ENCODE measurements at regions not wholly inside any gene's neighbourhood (a gene's known extent, or its start where the extent isn't known, plus 50 kb on each side); places are given as distances from the start of the nearest gene placed in this dataset.
"Not testable (repeated sequence)": the region's sequence is repeated elsewhere in the genome, so short reads cannot be mapped to it uniquely, and the experiment has no call there.

DNA sequence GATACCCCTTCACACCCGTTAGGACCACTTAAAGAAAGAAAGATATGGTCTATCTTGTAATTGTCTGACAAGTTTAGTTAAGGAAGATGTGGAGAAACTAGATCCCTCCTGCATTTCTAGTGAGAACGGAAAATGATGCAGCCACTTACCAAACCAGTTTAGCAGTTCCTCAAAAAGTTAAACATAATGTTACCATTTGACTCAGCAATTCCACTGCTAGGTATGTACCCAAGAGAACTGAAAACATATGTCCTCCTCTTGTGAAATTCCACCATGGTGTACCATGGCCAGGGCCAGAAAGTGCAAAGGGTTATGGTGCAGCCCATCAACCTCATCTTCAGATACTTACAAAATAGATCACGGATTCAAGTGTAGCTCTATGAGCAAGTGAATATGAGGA is 79.0 kb upstream of the ID2 start (continued):
- TF ChIP-seq, protein P1, sequence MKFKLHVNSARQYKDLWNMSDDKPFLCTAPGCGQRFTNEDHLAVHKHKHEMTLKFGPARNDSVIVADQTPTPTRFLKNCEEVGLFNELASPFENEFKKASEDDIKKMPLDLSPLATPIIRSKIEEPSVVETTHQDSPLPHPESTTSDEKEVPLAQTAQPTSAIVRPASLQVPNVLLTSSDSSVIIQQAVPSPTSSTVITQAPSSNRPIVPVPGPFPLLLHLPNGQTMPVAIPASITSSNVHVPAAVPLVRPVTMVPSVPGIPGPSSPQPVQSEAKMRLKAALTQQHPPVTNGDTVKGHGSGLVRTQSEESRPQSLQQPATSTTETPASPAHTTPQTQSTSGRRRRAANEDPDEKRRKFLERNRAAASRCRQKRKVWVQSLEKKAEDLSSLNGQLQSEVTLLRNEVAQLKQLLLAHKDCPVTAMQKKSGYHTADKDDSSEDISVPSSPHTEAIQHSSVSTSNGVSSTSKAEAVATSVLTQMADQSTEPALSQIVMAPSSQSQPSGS (tag by site-specific recombination; IDR thresholded peaks at IDR 0.05; ENCODE audit: low read depth) = no peak
- TF ChIP-seq ZNF791 (tag by site-specific recombination; IDR thresholded peaks at IDR 0.05) = no peak
- no peak for TF ChIP-seq ZNF398 (tag by site-specific recombination; IDR thresholded peaks at IDR 0.05)
- no peak for TF ChIP-seq ZNF692 (tag by site-specific recombination; IDR thresholded peaks at IDR 0.05)
- TF ChIP-seq ZNF768 (tag by site-specific recombination; IDR thresholded peaks at IDR 0.05) = no peak
- TF ChIP-seq, protein P2, sequence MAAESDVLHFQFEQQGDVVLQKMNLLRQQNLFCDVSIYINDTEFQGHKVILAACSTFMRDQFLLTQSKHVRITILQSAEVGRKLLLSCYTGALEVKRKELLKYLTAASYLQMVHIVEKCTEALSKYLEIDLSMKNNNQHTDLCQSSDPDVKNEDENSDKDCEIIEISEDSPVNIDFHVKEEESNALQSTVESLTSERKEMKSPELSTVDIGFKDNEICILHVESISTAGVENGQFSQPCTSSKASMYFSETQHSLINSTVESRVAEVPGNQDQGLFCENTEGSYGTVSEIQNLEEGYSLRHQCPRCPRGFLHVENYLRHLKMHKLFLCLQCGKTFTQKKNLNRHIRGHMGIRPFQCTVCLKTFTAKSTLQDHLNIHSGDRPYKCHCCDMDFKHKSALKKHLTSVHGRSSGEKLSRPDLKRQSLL (tag by site-specific recombination; IDR thresholded peaks at IDR 0.05) = no peak

DNA sequence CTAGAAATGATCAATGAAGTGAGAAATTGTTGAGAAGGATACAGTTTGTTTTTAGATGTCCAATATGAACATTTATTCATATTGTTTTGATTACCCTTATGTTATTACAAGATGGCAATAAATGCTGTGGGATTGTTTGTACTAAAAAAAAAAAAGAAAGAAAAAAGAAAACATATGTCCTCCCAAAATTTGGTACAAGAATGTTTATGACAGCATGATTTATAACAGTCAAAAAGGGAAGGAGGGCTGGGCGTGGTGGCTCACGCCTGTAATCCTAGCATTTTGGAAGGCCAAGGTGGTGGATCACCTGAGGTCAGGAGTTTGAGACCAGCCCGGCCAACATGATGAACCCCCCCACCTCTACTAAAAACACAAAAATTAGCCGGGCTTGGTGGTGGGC is 78.5 kb upstream of the ID2 start:
- H3K27ac ChIP-seq (ENCODE audit: extremely low read depth, low read depth, low read length); H3K36me3 ChIP-seq (ENCODE audit: control insufficient read depth in 2 of 2, insufficient read depth in 1 of 2, low read length in 2 of 2); H3K4me1 ChIP-seq (ENCODE audit: control insufficient read depth, insufficient read depth, low read length); H3K4me3 ChIP-seq (ENCODE audit: low read depth, low read length); H3K9me3 ChIP-seq (ENCODE audit: control insufficient read depth, insufficient read depth, low read depth, low read length); POLR2A ChIA-PET: not testable (repeated sequence)
- CTCF ChIA-PET = interaction anchor here (0.6 kb wide), 1 partner anchor 339 kb away, joined by 3 read pairs; no protein-coding TSS in a partner anchor

DNA sequence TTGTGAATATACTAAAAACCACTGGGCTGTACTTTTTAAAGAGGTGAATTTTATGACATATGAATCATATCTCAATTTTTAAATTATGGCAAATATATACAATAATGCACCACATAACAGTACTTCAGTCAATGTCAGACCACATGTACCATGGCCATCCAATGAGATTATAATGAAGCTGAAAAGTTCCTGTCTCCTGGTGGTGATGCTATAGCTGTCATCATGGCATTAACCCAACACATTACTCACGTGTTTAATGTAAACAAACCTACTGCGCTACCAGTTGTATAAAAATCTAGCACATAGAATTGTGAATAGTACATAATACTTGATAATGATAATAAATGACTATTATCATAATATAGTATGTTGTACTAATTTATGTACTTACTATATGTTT is 77.6 kb upstream of the ID2 start:
- Histone ChIP-seq H3K4me1 (ENCODE audit: control insufficient read depth, insufficient read depth, low read length) (no peaks in the 10 kb centered on the region), H3K4me3 (ENCODE audit: low read depth, low read length) (no peak overlapping the region), H3K27ac (ENCODE audit: extremely low read depth, low read depth, low read length) (no peak overlapping the region), H3K36me3 (ENCODE audit: control insufficient read depth in 2 of 2, insufficient read depth in 1 of 2, low read length in 2 of 2) (no peaks in the 10 kb centered on the region), H3K9me3 (ENCODE audit: control insufficient read depth, insufficient read depth, low read depth, low read length) (no peaks in the 10 kb centered on the region)
- ChIA-PET POLR2A (interaction anchor here (0.6 to 0.9 kb wide), 3 partner anchors 76 to 438 kb away, joined by 3 to 4 read pairs (median 4); partner anchors contain the start of gene ID2), CTCF (interaction anchor here (0.6 to 0.8 kb wide), 2 partner anchors 109 to 123 kb away, joined by 3 to 5 read pairs; no protein-coding TSS in a partner anchor)
- no peak for TF ChIP-seq BCL6B (tag by site-specific recombination; IDR thresholded peaks at IDR 0.05)
- TF ChIP-seq, protein P3, sequence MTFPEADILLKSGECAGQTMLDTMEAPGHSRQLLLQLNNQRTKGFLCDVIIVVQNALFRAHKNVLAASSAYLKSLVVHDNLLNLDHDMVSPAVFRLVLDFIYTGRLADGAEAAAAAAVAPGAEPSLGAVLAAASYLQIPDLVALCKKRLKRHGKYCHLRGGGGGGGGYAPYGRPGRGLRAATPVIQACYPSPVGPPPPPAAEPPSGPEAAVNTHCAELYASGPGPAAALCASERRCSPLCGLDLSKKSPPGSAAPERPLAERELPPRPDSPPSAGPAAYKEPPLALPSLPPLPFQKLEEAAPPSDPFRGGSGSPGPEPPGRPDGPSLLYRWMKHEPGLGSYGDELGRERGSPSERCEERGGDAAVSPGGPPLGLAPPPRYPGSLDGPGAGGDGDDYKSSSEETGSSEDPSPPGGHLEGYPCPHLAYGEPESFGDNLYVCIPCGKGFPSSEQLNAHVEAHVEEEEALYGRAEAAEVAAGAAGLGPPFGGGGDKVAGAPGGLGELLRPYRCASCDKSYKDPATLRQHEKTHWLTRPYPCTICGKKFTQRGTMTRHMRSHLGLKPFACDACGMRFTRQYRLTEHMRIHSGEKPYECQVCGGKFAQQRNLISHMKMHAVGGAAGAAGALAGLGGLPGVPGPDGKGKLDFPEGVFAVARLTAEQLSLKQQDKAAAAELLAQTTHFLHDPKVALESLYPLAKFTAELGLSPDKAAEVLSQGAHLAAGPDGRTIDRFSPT (tag by site-specific recombination; IDR thresholded peaks at IDR 0.05) = no peak
- no peak for TF ChIP-seq ZFP69B (tag by site-specific recombination; IDR thresholded peaks at IDR 0.05)
- TF ChIP-seq PRDM2 (tag by site-specific recombination; IDR thresholded peaks at IDR 0.05; ENCODE audit: borderline replicate concordance) = no peak
- no peak for TF ChIP-seq ZNF585B (tag by site-specific recombination; IDR thresholded peaks at IDR 0.05)
- no peak for TF ChIP-seq ZNF558 (tag by site-specific recombination; IDR thresholded peaks at IDR 0.05)
- TF ChIP-seq ZNF37A (tag by site-specific recombination; IDR thresholded peaks at IDR 0.05) = no peak
- TF ChIP-seq ZNF513 (tag by site-specific recombination; IDR thresholded peaks at IDR 0.05) = no peak
- TF ChIP-seq GLIS1 (tag by site-specific recombination; IDR thresholded peaks at IDR 0.05) = no peak
